ENCODE measurements at regions not wholly inside any gene's neighbourhood (a gene's known extent, or its start where the extent isn't known, plus 50 kb on each side); places are given as distances from the start of the nearest gene placed in this dataset.

DNA sequence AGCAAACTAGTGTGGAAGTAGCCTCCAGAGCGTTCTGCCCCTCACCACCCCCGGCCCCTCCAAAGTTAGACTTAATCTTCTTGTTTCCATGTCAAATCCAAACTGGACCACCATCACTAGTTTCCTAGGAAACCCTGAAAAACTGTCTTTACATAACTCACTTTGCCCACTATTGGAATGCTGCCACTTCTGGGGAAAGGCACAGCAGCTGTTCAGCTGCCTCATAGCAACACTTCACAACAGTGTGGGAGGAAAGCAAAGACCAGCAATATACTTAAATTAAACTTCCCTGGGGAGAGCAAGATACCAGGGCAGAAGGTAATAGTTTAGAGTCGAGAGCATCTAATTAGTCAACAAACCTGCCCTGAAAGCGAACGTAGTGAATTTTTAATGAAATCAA lies 452.2 kb downstream of the KCNJ2 start:
- no peak overlapping the region for H3K4me3 Mint-ChIP-seq (ENCODE audit: low read depth, unreplicated experiment)
- no peak for DNase-seq
- H3K9me3 Mint-ChIP-seq (ENCODE audit: low read depth, unreplicated experiment) = peaks cover 5% of the 10 kb centered on the region
- no peak for TF ChIP-seq CTCF (IDR thresholded peaks at IDR 0.05; ENCODE audit: unreplicated experiment)
- CTCF ChIA-PET = no interaction called here
- no peaks in the 10 kb centered on the region for H3K4me1 Mint-ChIP-seq (ENCODE audit: low read depth, unreplicated experiment)
- H3K27me3 Mint-ChIP-seq (ENCODE audit: unreplicated experiment) = peaks cover 8% of the 10 kb centered on the region
- no peak overlapping the region for H3K27ac Mint-ChIP-seq (ENCODE audit: unreplicated experiment)
- intact Hi-C loops (cut with micrococcal nuclease; ENCODE audit: unreplicated experiment) = loop anchor here (5.0 to 10.0 kb wide), 3 partner anchors 457 to 1287 kb away; partner anchors contain the start of gene KCNJ2
- no TSS peak for BruUV-seq (replicated peaks)
- no peaks in the 10 kb centered on the region for H3K36me3 Mint-ChIP-seq (ENCODE audit: insufficient read depth, unreplicated experiment)

GRCh38 chr17:70622368-70623260 lies 453.3 kb downstream of the KCNJ2 start:
- intact Hi-C loops (cut with micrococcal nuclease; ENCODE audit: unreplicated experiment) = loop anchor here (1.0 to 10.0 kb wide), 4 partner anchors 458 to 1288 kb away; partner anchors contain the start of gene KCNJ2
- Mint-ChIP-seq H3K4me3 (ENCODE audit: low read depth, unreplicated experiment) (no peak overlapping the region), H3K36me3 (ENCODE audit: insufficient read depth, unreplicated experiment) (no peaks in the 10 kb centered on the region), H3K4me1 (ENCODE audit: low read depth, unreplicated experiment) (no peaks in the 10 kb centered on the region), H3K27me3 (ENCODE audit: unreplicated experiment) (peaks cover under 1% of the 10 kb centered on the region), H3K27ac (ENCODE audit: unreplicated experiment) (no peak overlapping the region), H3K9me3 (ENCODE audit: low read depth, unreplicated experiment) (peaks cover 3% of the 10 kb centered on the region)
- no TSS peak for BruUV-seq (replicated peaks)
- DNase-seq = peak; percentile 58
- CTCF ChIA-PET = no interaction called here
- TF ChIP-seq CTCF (IDR thresholded peaks at IDR 0.05; ENCODE audit: unreplicated experiment) = peak; percentile 29

DNA sequence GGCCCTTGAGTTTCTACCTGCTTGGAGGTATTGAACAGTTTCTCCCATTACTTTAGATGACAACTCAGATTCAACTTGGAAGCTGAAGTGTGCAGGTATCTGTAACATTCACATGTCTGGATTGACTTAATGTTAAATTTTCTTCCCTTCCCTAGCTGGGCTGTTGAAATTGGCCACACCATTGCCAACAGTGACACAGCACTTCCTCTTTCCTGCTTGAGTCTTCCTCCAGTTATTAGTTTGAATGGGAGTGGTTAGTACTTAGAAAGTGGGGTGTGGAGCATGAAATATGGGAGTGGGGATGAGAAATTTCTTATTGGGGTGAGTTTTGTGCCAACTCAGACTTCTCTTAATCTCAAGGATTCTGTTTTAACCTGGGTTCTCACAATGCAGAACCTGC lies 454.9 kb downstream of the KCNJ2 start:
- no peak for DNase-seq
- Mint-ChIP-seq H3K27ac (ENCODE audit: unreplicated experiment) (no peak overlapping the region), H3K4me1 (ENCODE audit: low read depth, unreplicated experiment) (no peaks in the 10 kb centered on the region), H3K36me3 (ENCODE audit: insufficient read depth, unreplicated experiment) (no peaks in the 10 kb centered on the region), H3K9me3 (ENCODE audit: low read depth, unreplicated experiment) (no peaks in the 10 kb centered on the region), H3K4me3 (ENCODE audit: low read depth, unreplicated experiment) (no peak overlapping the region), H3K27me3 (ENCODE audit: unreplicated experiment) (no peaks in the 10 kb centered on the region)
- no TSS peak for BruUV-seq (replicated peaks)
- TF ChIP-seq CTCF (IDR thresholded peaks at IDR 0.05; ENCODE audit: unreplicated experiment) = no peak
- intact Hi-C loops (cut with micrococcal nuclease; ENCODE audit: unreplicated experiment) = loop anchor here (5.0 to 10.0 kb wide), 3 partner anchors 459 to 1289 kb away; partner anchors contain the start of gene KCNJ2
- CTCF ChIA-PET = no interaction called here

GRCh38 chr17:70629902-70630301 lies 460.6 kb downstream of the KCNJ2 start:
- H3K4me1 Mint-ChIP-seq (ENCODE audit: low read depth, unreplicated experiment) = no peaks in the 10 kb centered on the region
- no peaks in the 10 kb centered on the region for H3K36me3 Mint-ChIP-seq (ENCODE audit: insufficient read depth, unreplicated experiment)
- no peaks in the 10 kb centered on the region for H3K9me3 Mint-ChIP-seq (ENCODE audit: low read depth, unreplicated experiment)
- no peak for DNase-seq
- peaks cover 25% of the 10 kb centered on the region for H3K27me3 Mint-ChIP-seq (ENCODE audit: unreplicated experiment)
- intact Hi-C loops (cut with micrococcal nuclease; ENCODE audit: unreplicated experiment) = loop anchor here (10.0 kb wide), 2 partner anchors 465 to 1295 kb away; partner anchors contain the start of gene KCNJ2
- H3K4me3 Mint-ChIP-seq (ENCODE audit: low read depth, unreplicated experiment) = no peak overlapping the region
- no peak for TF ChIP-seq CTCF (IDR thresholded peaks at IDR 0.05; ENCODE audit: unreplicated experiment)
- no peak overlapping the region for H3K27ac Mint-ChIP-seq (ENCODE audit: unreplicated experiment)
- CTCF ChIA-PET = interaction anchor here (0.6 to 1.4 kb wide), 5 partner anchors 13 to 1293 kb away, joined by 3 to 6 read pairs (median 3); no protein-coding TSS in a partner anchor
- BruUV-seq (replicated peaks) = no TSS peak
